Head of caudate nucleus (tissue), 42 donors: ENCODE measurements at regions not wholly inside any gene's neighbourhood (a gene's known extent, or its start where the extent isn't known, plus 50 kb on each side); places are given as distances from the start of the nearest gene placed in this dataset.
"Not testable (repeated sequence)": the region's sequence is repeated elsewhere in the genome, so short reads cannot be mapped to it uniquely, and the experiment has no call there.

ENCODE experiments used
- DNase-seq, 42 donors: peaks; one replicate each; pipeline versions ENCODE4 v3.0.0 to v3.0.0-alpha.2; 2020 to 2021; ENCODE audit warnings: mixed read lengths in 7 of 42
- intact Hi-C: fragments of 100-400 bp; cut with DNase I; formaldehyde crosslinking; loops from one replicate; pipeline ENCODE4 v1.15.0; 2022

DNA sequence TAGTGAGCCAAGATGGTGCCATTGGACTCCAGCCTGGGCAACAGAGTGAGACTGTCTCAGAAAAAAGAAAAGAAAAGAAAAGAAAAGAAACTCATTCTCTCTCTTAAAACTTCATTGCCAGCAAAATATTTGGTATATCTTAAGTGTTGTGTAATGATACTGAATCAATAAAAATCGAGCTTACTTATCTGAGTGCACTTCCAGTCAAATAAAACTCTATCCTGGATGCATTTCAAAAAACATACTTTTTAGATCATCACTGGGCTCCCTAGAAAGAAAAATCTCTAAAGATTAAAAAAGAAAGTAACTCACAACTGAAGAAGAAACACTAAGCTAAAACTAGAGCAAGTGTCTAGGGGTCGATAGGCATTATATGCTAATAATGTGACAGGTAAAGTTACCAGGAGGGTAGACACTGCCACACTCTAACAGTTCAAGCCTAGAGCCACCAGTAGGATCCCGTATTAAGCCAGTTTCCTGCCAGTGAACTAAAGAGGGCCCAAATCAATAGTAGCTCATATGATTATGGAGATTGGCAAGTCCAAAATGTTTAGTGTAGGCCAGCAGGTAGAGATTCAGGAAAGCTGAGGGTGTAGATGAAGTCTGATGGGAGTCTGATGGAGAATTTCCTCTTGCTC lies 242.1 kb upstream of the CYRIA start:
- intact Hi-C loops = no loop called here
- no peak for DNase-seq

DNA sequence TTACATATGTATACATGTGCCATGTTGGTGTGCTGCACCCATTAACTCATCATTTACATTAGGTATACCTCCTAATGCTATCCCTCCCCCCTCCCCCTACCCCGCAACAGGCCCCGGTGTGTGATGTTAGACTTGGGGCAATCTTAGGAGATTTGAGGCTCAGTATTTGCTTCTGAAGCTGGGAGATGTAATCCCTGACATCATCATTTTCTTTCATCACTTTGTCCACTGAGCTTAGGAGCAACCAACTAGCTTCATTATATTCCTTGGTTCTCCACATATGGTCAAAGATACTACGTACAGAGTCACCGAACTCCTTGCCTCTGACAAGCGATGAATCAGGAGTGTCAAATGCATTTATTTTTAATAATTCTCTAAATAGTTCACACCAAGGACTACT lies 239.7 kb upstream of the CYRIA start:
- DNase-seq, intact Hi-C loops: not testable (repeated sequence)

DNA sequence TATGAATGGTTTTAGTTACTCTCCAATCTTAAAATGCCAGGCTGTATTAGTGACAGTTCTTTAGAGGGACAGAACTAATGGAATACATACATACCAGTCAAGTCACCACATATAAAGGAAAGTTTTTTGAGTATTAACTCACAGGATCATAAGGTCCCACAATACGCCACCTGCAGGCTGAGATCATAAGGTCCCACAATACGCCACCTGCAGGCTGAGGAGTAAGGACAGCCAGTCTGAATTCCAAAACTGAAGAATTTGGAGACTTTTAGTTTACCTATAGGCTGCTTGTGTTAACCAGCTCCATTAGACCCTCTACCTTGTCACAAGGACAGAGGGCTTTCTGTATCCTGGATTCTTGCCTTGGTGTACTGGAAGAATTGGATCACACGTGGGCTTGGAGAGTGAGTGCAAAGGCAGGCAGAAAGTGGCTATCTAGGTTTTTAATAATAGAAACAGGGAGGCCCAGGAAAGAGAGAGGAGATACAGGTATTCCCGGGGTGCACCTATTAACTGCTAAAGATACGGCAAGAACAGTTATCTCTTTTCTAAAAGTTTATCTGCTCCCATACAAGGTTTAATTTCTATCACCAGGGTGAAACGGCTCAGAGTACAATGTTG lies 234.9 kb upstream of the CYRIA start:
- DNase-seq = no peak
- intact Hi-C loops = no loop called here

DNA sequence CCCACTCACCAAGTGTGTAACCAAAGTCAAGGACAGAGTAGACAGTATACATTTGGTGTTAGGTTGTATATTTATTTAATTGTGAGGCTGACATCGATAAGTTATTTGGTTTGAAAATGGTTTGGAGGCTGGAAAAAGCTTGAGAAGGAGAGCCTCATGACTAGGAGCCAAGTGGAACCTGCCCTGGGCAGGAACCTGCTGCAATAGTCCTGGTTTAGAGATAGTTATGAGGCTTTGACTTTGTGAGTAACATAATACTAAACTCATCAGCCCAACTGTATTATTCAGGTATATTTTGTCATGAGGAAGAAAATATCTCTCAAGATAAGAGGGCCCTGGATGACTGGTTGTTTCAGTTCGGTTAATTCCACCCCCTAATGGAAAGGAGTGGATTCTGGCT lies 234.3 kb upstream of the CYRIA start:
- DNase-seq = no peak
- intact Hi-C loops = no loop called here

GRCh38 chr2:16890081-16890480 lies 224.4 kb upstream of the CYRIA start:
- intact Hi-C loops = no loop called here
- DNase-seq = peak in 2 of 42 donors; percentile 10 to 18

DNA sequence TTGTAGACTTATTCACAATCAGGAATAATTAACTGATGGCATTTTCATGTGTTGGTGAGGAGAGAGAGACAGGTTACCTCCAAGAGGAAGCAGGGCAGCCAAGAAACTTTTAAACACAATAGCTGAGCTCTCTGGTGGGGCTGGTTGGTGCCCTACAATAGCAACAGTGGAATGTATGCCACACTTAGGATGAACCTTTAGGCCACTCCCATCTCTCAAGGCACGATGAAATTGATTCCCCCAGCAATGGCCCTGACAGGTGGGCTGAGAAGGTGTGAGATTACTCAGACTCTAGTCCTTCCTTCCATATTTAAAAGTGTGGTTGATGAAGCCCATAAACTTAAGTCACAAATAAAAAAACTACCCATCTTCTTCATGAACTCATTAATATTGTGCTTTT lies 219.4 kb upstream of the CYRIA start:
- DNase-seq = no peak
- intact Hi-C loops = no loop called here

DNA sequence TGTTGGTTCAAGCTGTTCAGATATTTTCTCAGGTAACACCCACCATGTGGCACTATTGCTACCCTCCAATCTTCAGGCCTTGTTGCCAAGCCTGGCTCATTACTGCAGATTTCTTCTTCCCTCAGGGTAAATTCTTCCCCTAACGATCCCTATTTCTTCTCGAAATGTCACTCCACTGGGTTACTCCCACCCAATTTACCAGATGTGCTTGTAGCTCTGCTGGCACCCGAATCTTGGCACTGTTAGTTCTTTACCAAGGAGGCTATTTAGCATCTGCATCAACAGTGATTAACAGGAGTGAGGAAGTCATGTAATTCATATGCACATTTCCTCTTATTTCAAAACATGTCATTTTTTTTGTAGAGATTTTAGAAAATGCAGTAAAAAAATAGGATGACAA lies 217.1 kb upstream of the CYRIA start:
- no peak for DNase-seq
- intact Hi-C loops = no loop called here

GRCh38 chr2:16881122-16881521 lies 215.5 kb upstream of the CYRIA start:
- DNase-seq = no peak
- intact Hi-C loops = no loop called here

GRCh38 chr2:16871411-16871810 lies 205.8 kb upstream of the CYRIA start:
- intact Hi-C loops = no loop called here
- DNase-seq = no peak

DNA sequence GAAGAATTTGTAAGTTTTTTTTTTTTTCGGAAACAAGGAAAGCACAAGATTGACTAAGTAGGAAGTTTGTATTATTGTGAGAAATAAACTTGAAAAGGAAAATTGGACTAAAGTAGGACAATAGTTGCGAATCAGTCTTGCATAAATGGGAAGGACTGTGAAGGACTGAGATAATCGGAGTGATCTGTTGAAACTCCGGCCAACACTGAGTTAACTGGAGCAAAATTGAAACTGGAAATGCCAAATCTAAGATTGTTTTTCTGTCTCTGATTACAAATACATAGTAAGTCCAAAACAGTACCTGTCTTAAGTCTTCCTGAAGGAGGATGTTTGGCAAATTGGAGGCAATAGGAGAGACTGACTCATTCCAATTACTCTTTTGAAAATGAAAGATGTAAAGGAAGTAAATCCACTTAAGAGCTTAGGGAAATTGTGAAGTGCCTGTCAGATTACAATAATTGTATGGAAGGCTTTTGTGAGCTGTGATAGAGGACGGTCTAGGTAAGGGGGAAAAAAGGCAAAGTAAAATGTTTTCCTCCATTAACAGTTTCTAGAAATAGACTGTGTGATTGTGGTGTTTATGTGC lies 204.9 kb upstream of the CYRIA start:
- intact Hi-C loops = no loop called here
- no peak for DNase-seq

DNA sequence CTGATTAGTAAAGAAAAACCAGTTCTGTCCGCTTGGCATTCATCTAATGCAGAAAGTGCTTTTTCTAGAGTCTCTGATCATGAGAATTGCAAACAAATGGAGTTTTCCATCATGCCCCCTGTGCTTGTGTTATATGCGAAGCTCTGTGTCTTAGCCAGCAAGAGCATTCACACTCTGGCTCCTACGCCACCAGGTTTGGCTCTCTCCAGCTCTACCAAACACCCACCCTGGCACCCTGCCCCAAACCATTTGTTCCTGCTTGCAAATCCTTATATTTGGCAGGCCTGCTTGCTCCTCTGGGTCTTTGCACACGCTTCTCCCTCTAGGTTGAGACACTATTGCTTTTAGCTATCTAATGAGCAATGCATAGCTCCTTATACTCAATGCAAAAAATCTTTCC lies 204.1 kb upstream of the CYRIA start:
- DNase-seq = peak in 10 of 42 donors; percentile 7 to 45 (median 15)
- intact Hi-C loops = no loop called here

- intact Hi-C loops = no loop called here
- no peak for DNase-seq
Observed at GRCh38 chr2:16862471-16862870, 196.8 kb upstream of the CYRIA start.

DNA sequence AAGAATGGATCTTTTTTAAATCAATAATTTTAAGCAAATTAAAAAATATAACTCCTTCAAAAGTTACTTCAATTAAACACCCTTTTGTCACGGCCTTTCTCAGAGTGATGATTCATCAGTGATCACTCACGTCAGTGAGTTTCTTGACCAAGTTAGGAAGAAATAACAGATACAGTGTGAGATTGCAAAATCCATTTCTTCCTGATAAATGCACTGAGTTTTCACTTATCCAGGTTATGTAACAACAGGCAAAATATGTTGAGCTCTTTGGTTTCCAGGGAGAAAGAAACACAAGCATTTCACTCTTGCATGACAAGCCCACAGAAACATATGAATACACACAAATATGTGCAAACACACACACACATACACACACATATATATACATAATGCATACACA lies 195.9 kb upstream of the CYRIA start:
- intact Hi-C loops = no loop called here
- DNase-seq = peak in 1 of 42 donors; percentile 11

GRCh38 chr2:16861111-16861510 lies 195.5 kb upstream of the CYRIA start:
- intact Hi-C loops = no loop called here

DNA sequence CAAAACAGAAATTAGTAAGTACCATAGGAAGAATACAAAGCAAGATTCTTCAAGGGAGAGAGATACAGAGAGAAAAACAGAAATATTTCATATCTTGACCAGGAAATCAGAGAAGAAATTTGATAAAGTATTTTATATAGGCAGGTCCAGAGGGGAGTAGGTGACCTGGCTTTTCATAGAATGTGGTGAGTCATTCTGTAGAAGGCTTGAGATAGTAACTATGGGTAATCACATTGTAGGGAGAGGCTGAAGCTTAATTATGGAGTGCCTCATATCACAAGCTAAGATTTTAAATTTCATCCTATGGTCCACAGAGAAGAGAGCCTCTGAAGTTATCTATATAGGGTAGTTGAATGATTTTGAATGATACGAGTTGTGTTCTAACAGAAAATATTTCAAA lies 195.0 kb upstream of the CYRIA start:
- intact Hi-C loops = no loop called here

More at GRCh38 chr2:16861111-16861510, 195.5 kb upstream of the CYRIA start:
- DNase-seq = no peak

DNA sequence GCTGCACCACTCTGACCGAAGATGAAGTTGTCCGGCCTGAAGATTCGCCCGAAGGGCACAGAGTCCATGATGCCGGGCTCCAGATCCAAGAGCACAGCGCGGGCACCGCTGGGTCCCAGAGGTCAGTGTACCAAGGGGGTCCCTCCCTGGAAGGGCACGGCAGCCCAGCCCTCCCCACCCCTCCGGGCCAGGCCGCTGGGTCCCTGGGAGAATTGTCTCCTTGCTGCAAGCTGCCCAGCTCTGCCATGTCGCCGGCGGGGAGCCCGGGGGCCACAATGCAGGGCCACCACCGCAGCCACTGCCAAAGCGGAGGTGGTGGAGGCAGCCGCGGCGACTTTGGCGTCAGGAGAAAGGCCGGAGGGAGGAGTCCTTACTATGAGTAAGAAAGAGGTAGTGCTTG lies 189.5 kb upstream of the CYRIA start:
- intact Hi-C loops = no loop called here
- no peak for DNase-seq

More for the DNA sequence above, 195.0 kb upstream of the CYRIA start:
- no peak for DNase-seq

- no peak for DNase-seq
- intact Hi-C loops = no loop called here
Observed at GRCh38 chr2:16853088-16853487, 187.5 kb upstream of the CYRIA start.

DNA sequence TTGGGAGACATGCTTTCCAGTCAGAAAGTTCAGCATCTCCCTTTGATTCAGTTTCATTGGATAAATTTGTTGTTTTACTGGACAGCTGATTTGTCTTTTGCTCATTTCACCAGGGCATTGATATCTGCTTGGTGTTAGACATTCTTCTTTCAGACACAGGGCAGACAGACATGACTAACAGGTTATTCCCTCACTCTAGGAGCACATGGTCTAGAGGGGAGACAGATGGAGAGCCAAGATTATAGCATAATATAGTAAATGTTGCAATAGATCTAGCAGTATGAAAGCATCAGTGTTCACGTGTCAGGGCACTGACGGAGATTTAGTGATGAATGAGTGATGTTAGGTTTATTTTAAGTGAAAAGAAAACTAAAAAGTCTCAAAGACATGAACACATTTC lies 187.0 kb upstream of the CYRIA start:
- intact Hi-C loops = no loop called here
- DNase-seq = no peak

GRCh38 chr2:16851126-16851525 lies 185.5 kb upstream of the CYRIA start:
- no peak for DNase-seq
- intact Hi-C loops = no loop called here

DNA sequence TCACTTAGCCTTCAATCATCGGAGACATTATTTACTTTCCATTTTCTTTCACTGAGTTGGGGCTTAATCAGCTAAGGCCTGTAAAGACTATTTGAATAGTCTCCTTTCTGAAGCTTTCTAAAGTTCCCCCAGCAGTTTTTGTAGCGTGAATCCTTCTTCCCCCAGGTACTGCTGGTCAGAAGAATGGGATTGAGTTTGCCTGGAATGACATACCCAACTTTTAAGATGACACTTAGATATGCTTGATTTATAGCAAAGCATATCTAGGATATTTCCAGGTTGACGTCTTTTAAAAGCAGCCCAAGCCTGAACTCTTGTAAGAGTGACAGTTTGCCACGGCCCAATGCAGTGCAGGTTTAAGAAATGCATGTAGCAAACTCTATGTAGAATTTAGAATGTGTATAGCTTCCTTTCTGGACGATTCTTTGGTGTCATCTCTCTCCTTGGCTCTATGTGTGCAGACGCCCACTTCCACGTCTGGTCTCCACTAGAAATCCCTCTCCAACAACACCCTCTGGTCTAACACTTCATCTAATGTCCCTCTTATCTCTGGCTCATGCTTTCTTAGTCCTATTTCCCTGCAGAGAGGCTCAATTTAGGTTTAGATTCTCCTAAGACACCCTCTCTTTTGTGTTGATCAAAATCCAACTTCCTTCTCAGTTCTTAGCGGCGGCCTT lies 175.0 kb upstream of the CYRIA start:
- DNase-seq = no peak
- intact Hi-C loops = no loop called here
